GM19372 (cell line): ENCODE measurements at regions not wholly inside any gene's neighbourhood (a gene's known extent, or its start where the extent isn't known, plus 50 kb on each side); places are given as distances from the start of the nearest gene placed in this dataset.

ENCODE experiments used
- ATAC-seq: cut with Tn5 transposase; IDR thresholded peaks from one replicate; pipeline ENCODE4 v1.9.1; 2021; ENCODE audit warnings: mild to moderate bottlenecking, low read depth, moderate library complexity; ENCODE audit not compliant: unreplicated experiment

GRCh38 chr17:79150035-79150733, 75.6 kb downstream of the ENGASE start:
- ATAC-seq: no peak

- ATAC-seq: no peak
Observed at GRCh38 chr17:79148584-79148983, 74.0 kb downstream of the ENGASE start.

GRCh38 chr17:79147746-79148506, 73.3 kb downstream of the ENGASE start:
- ATAC-seq: no peak

- no peak for ATAC-seq
Observed at GRCh38 chr17:79146562-79146961, 71.9 kb downstream of the ENGASE start.

GRCh38 chr17:79145548-79145947, 70.9 kb downstream of the ENGASE start:
- ATAC-seq: no peak

- no peak for ATAC-seq
Observed at GRCh38 chr17:79144133-79144532, 69.5 kb downstream of the ENGASE start.

- no peak for ATAC-seq
Observed at GRCh38 chr17:79142375-79142774, 67.8 kb downstream of the ENGASE start.

GRCh38 chr17:79141578-79142355, 67.1 kb downstream of the ENGASE start:
- ATAC-seq: no peak

GRCh38 chr17:79138826-79139225, 64.2 kb downstream of the ENGASE start:
- no peak for ATAC-seq

GRCh38 chr17:79137789-79138165, 63.2 kb downstream of the ENGASE start:
- no peak for ATAC-seq

- no peak for ATAC-seq
Observed at GRCh38 chr17:79137015-79137788, 62.6 kb downstream of the ENGASE start.

- ATAC-seq: no peak
Observed at GRCh38 chr17:79136596-79136995, 62.0 kb downstream of the ENGASE start.
